HS-5 (cell line): ENCODE measurements at regions not wholly inside any gene's neighbourhood (a gene's known extent, or its start where the extent isn't known, plus 50 kb on each side); places are given as distances from the start of the nearest gene placed in this dataset.

Source experiments
- DNase-seq: peaks from one replicate; pipeline ENCODE4 v3.0.0-alpha.2; 2012; ENCODE audit warnings: low read depth

- no peak for DNase-seq
Measured at GRCh38 chr3:35488526-35488925, 150.8 kb upstream of the ARPP21 start.

- DNase-seq, result no peak
Measured at GRCh38 chr3:35492841-35493240, 146.5 kb upstream of the ARPP21 start.

GRCh38 chr3:35498506-35499210 lies 140.7 kb upstream of the ARPP21 start:
- no peak for DNase-seq

GRCh38 chr3:35500641-35501350 lies 138.5 kb upstream of the ARPP21 start:
- DNase-seq, result no peak

- no peak for DNase-seq
Measured at GRCh38 chr3:35502699-35503098, 136.6 kb upstream of the ARPP21 start.

GRCh38 chr3:35505181-35505580 lies 134.1 kb upstream of the ARPP21 start:
- no peak for DNase-seq

GRCh38 chr3:35505772-35506171 lies 133.6 kb upstream of the ARPP21 start:
- no peak for DNase-seq

- no peak for DNase-seq
Measured at GRCh38 chr3:35519936-35520335, 119.4 kb upstream of the ARPP21 start.

- no peak for DNase-seq
Measured at GRCh38 chr3:35521196-35521595, 118.1 kb upstream of the ARPP21 start.

- no peak for DNase-seq
Measured at GRCh38 chr3:35522450-35522849, 116.9 kb upstream of the ARPP21 start.

GRCh38 chr3:35523074-35523473 lies 116.3 kb upstream of the ARPP21 start:
- no peak for DNase-seq

- no peak for DNase-seq
Measured at GRCh38 chr3:35523838-35524237, 115.5 kb upstream of the ARPP21 start.

GRCh38 chr3:35524856-35525255 lies 114.5 kb upstream of the ARPP21 start:
- DNase-seq, result no peak

GRCh38 chr3:35528728-35529127 lies 110.6 kb upstream of the ARPP21 start:
- no peak for DNase-seq

- DNase-seq, result no peak
Measured at GRCh38 chr3:35529337-35529736, 110.0 kb upstream of the ARPP21 start.

GRCh38 chr3:35537265-35537664 lies 102.1 kb upstream of the ARPP21 start:
- no peak for DNase-seq

- no peak for DNase-seq
Measured at GRCh38 chr3:35544976-35545375, 94.3 kb upstream of the ARPP21 start.

- no peak for DNase-seq
Measured at GRCh38 chr3:35549690-35550089, 89.6 kb upstream of the ARPP21 start.

- DNase-seq, result no peak
Measured at GRCh38 chr3:35562141-35562540, 77.2 kb upstream of the ARPP21 start.

GRCh38 chr3:35565048-35565447 lies 74.3 kb upstream of the ARPP21 start:
- DNase-seq, result no peak
